WTC11 (cell line): ENCODE measurements at regions not wholly inside any gene's neighbourhood (a gene's known extent, or its start where the extent isn't known, plus 50 kb on each side); places are given as distances from the start of the nearest gene placed in this dataset.
A peak's percentile ranks its signal among the peaks of the same experiment; 100 is the strongest.

Experiments
- ATAC-seq: fragments of 200-7000 bp; cut with Tn5 transposase; 2 replicates; pipeline ENCODE4 v1.10.0; 2021; ENCODE audit warnings: mild to moderate bottlenecking, moderate library complexity
- CTCF ChIA-PET: fragments of 300-600 bp; sonication (Branson Sonifier 250); formaldehyde crosslinking; loops from one replicate; lab custom pipeline; 2021; ENCODE audit warnings: antibody characterized with exemption; lab: Charles Lee
- POLR2A ChIA-PET: fragments of 350-600 bp; sonication (Branson Sonifier 250); formaldehyde crosslinking; loops from one replicate; lab custom pipeline; 2021; ENCODE audit warnings: antibody characterized with exemption; lab: Charles Lee
- DNase-seq: peaks from one replicate; pipeline ENCODE4 v3.0.0; 2021; ENCODE audit warnings: low spot score
- H3K27ac Mint-ChIP-seq: 2 replicates; pipeline ENCODE4 v1.8.0; 2021; ENCODE audit warnings: mixed read lengths
- H3K27me3 Mint-ChIP-seq: 2 replicates; pipeline ENCODE4 v1.8.0; 2021; ENCODE audit warnings: low read depth, mild to moderate bottlenecking, moderate library complexity, mixed read lengths
- H3K36me3 Mint-ChIP-seq: 2 replicates; pipeline ENCODE4 v1.8.0; 2021; ENCODE audit warnings: mixed read lengths
- H3K4me1 Mint-ChIP-seq: 2 replicates; pipeline ENCODE4 v1.8.0; 2022; ENCODE audit warnings: mixed read lengths
- H3K4me3 Mint-ChIP-seq: 2 replicates; pipeline ENCODE4 v1.8.0; 2021; ENCODE audit warnings: mild to moderate bottlenecking, moderate library complexity, mixed read lengths
- H3K9me3 Mint-ChIP-seq: 2 replicates; pipeline ENCODE4 v1.8.0; 2021; ENCODE audit warnings: mixed read lengths
- AR ChIP-seq: fragments of 250-450 bp; sonication (Bioruptor Pico); IDR thresholded peaks from 2 replicates; pipeline ENCODE4 v1.9.0; 2021; ENCODE audit warnings: mild to moderate bottlenecking
- ESRRA ChIP-seq: sonication (generic); formaldehyde crosslinking; IDR thresholded peaks from 2 replicates; pipeline ENCODE4 v1.8.1; 2022; ENCODE audit warnings: mild to moderate bottlenecking, missing genetic modification reagents, borderline replicate concordance
- FOXK1 ChIP-seq: sonication (generic); formaldehyde crosslinking; IDR thresholded peaks from 2 replicates; pipeline ENCODE4 v1.8.0; 2022; ENCODE audit warnings: mild to moderate bottlenecking, moderate library complexity, missing genetic modification reagents
- FOXP1 ChIP-seq: sonication (generic); formaldehyde crosslinking; IDR thresholded peaks from 2 replicates; pipeline ENCODE4 v1.8.0; 2022; ENCODE audit warnings: missing genetic modification reagents, mild to moderate bottlenecking, moderate library complexity, borderline replicate concordance
- GABPB1 ChIP-seq: sonication (generic); formaldehyde crosslinking; IDR thresholded peaks from 2 replicates; pipeline ENCODE4 v1.8.1; 2023; ENCODE audit warnings: mild to moderate bottlenecking, missing genetic modification reagents
- GTF2I ChIP-seq: fragments of 250-450 bp; sonication (Bioruptor Pico); conservative IDR thresholded peaks from 2 replicates; pipeline ENCODE4 v1.4.0; 2021; ENCODE audit warnings: mild to moderate bottlenecking
- KAT7 ChIP-seq: sonication (generic); formaldehyde crosslinking; IDR thresholded peaks from 2 replicates; pipeline ENCODE4 v1.8.1; 2023; ENCODE audit warnings: missing genetic modification reagents, mild to moderate bottlenecking, borderline replicate concordance
- MAX ChIP-seq: sonication (generic); formaldehyde crosslinking; IDR thresholded peaks from 2 replicates; pipeline ENCODE4 v1.8.0; 2022; ENCODE audit warnings: mild to moderate bottlenecking, missing genetic modification reagents
- MYBL2 ChIP-seq: sonication (generic); formaldehyde crosslinking; IDR thresholded peaks from 2 replicates; pipeline ENCODE4 v1.8.1; 2023; ENCODE audit warnings: mild to moderate bottlenecking, moderate library complexity, missing genetic modification reagents
- NR2C2 ChIP-seq: sonication (generic); formaldehyde crosslinking; IDR thresholded peaks from 2 replicates; pipeline ENCODE4 v1.8.0; 2022; ENCODE audit warnings: mild to moderate bottlenecking, missing genetic modification reagents
- RELA ChIP-seq: sonication (generic); formaldehyde crosslinking; IDR thresholded peaks from 2 replicates; pipeline ENCODE4 v1.8.1; 2022; ENCODE audit warnings: missing genetic modification reagents, mild to moderate bottlenecking, borderline replicate concordance
- SMAD3 ChIP-seq: sonication (generic); formaldehyde crosslinking; IDR thresholded peaks from 2 replicates; pipeline ENCODE4 v1.8.0; 2022; ENCODE audit warnings: missing genetic modification reagents, mild to moderate bottlenecking, borderline replicate concordance
- SP1 ChIP-seq: sonication (generic); formaldehyde crosslinking; conservative IDR thresholded peaks from 2 replicates; pipeline ENCODE4 v1.8.1; 2022; ENCODE audit warnings: missing genetic modification reagents
- TCF7 ChIP-seq: sonication (generic); formaldehyde crosslinking; IDR thresholded peaks from 2 replicates; pipeline ENCODE4 v1.8.0; 2022; ENCODE audit warnings: mild to moderate bottlenecking, low read depth, missing genetic modification reagents, moderate library complexity
- USF1 ChIP-seq: sonication (generic); formaldehyde crosslinking; IDR thresholded peaks from 2 replicates; pipeline ENCODE4 v1.8.0; 2022; ENCODE audit warnings: mild to moderate bottlenecking, missing genetic modification reagents
- ZNF263 ChIP-seq: sonication (generic); formaldehyde crosslinking; IDR thresholded peaks from 2 replicates; pipeline ENCODE4 v1.8.1; 2022; ENCODE audit warnings: low read depth, mild to moderate bottlenecking, moderate library complexity, missing genetic modification reagents
- TF ChIP-seq, protein P1 (sequence below): sonication (generic); formaldehyde crosslinking; IDR thresholded peaks from 2 replicates; pipeline ENCODE4 v1.8.1; 2022; ENCODE audit warnings: mild to moderate bottlenecking, moderate library complexity, missing genetic modification reagents
- TF ChIP-seq, protein P2 (sequence below): sonication (generic); formaldehyde crosslinking; IDR thresholded peaks from 2 replicates; pipeline ENCODE4 v1.8.1; 2023; ENCODE audit warnings: mild to moderate bottlenecking, missing genetic modification reagents
- TF ChIP-seq, protein P3 (sequence below): sonication (generic); formaldehyde crosslinking; IDR thresholded peaks from 2 replicates; pipeline ENCODE4 v1.8.1; 2023; ENCODE audit warnings: mild to moderate bottlenecking, missing genetic modification reagents
- TF ChIP-seq, protein P4 (sequence below): sonication (generic); formaldehyde crosslinking; IDR thresholded peaks from 2 replicates; pipeline ENCODE4 v1.8.0; 2022; ENCODE audit warnings: missing genetic modification reagents

DNA sequence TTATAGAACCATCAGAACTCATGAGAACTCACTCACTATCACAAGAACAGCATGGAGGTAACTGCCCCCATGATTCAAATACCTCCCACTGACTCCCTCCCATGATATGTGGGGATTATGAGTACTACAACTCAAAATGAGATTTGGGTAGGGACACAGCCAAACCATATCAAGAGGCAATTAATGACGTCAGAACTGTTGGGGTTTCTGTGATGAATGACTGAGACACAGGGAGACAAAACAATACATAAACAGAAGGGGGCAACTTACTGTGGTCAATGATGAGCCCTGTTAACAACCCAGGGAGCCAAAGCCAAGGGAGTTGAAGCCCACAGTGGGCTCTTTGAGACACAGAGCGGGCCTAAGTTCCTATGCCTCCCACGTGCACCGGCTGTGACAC is 171.3 kb upstream of the GHITM start:
- ATAC-seq (no peak), DNase-seq (no peak)
- Mint-ChIP-seq H3K4me1 (peaks cover 4% of the 10 kb centered on the region), H3K27me3 (no peaks in the 10 kb centered on the region; the same call in 1 of the 2 replicates), H3K4me3 (no peak overlapping the region), H3K27ac (no peak overlapping the region), H3K9me3 (no peaks in the 10 kb centered on the region; the same call in 1 of the 2 replicates), H3K36me3 (no peaks in the 10 kb centered on the region)
- POLR2A ChIA-PET: no interaction called here
- CTCF ChIA-PET: no interaction called here
- TF ChIP-seq GABPB1 (CRISPR knock-in tag) (no peak), ESRRA (CRISPR knock-in tag) (no peak), AR (CRISPR knock-in tag) (no peak), SP1 (no peak), KAT7 (CRISPR knock-in tag) (no peak), SMAD3 (CRISPR knock-in tag) (no peak)

- TF ChIP-seq USF1 (CRISPR knock-in tag) (no peak), ZNF263 (CRISPR knock-in tag) (no peak), NR2C2 (no peak), GTF2I (CRISPR knock-in tag) (no peak), RELA (CRISPR knock-in tag) (no peak)
- TF ChIP-seq, protein P1, sequence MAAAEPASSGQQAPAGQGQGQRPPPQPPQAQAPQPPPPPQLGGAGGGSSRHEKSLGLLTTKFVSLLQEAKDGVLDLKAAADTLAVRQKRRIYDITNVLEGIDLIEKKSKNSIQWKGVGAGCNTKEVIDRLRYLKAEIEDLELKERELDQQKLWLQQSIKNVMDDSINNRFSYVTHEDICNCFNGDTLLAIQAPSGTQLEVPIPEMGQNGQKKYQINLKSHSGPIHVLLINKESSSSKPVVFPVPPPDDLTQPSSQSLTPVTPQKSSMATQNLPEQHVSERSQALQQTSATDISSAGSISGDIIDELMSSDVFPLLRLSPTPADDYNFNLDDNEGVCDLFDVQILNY (CRISPR knock-in tag): no peak
- TF ChIP-seq, protein P2, sequence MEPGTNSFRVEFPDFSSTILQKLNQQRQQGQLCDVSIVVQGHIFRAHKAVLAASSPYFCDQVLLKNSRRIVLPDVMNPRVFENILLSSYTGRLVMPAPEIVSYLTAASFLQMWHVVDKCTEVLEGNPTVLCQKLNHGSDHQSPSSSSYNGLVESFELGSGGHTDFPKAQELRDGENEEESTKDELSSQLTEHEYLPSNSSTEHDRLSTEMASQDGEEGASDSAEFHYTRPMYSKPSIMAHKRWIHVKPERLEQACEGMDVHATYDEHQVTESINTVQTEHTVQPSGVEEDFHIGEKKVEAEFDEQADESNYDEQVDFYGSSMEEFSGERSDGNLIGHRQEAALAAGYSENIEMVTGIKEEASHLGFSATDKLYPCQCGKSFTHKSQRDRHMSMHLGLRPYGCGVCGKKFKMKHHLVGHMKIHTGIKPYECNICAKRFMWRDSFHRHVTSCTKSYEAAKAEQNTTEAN (CRISPR knock-in tag): no peak
- ATAC-seq (peak; percentile 20), DNase-seq (no peak)
- ChIA-PET CTCF (no interaction called here), POLR2A (no interaction called here)
- Mint-ChIP-seq H3K27ac (no peak overlapping the region), H3K9me3 (peaks cover 13% of the 10 kb centered on the region), H3K27me3 (peaks cover 3% of the 10 kb centered on the region; the same call in 1 of the 2 replicates), H3K4me1 (peaks cover 16% of the 10 kb centered on the region), H3K36me3 (no peaks in the 10 kb centered on the region), H3K4me3 (no peak overlapping the region)
Observed at GRCh38 chr10:83978681-83979383, 160.5 kb upstream of the GHITM start.

GRCh38 chr10:83982812-83983211 is 156.5 kb upstream of the GHITM start:
- DNase-seq (no peak), ATAC-seq (no peak)
- peaks cover 3% of the 10 kb centered on the region; the same call in 1 of the 2 replicates for H3K27me3 Mint-ChIP-seq
- H3K4me1 Mint-ChIP-seq: peaks cover 21% of the 10 kb centered on the region
- no peaks in the 10 kb centered on the region for H3K36me3 Mint-ChIP-seq
- ChIA-PET CTCF (interaction anchor here (0.6 kb wide), 1 partner anchor 44 kb away, joined by 5 read pairs; no protein-coding TSS in a partner anchor), POLR2A (no interaction called here)
- no peak overlapping the region for H3K4me3 Mint-ChIP-seq
- peak overlapping the region; percentile 10; the same call in 1 of the 2 replicates for H3K27ac Mint-ChIP-seq
- H3K9me3 Mint-ChIP-seq: 0 out of 2 replicates have a peak, but pooled peaks cover 3% of the 10 kb centered on the region
- TF ChIP-seq MAX (CRISPR knock-in tag) (no peak), SMAD3 (CRISPR knock-in tag) (no peak), MYBL2 (no peak), FOXK1 (CRISPR knock-in tag) (no peak), TCF7 (CRISPR knock-in tag) (no peak), KAT7 (CRISPR knock-in tag) (no peak), FOXP1 (CRISPR knock-in tag) (no peak)
- TF ChIP-seq, protein P3, sequence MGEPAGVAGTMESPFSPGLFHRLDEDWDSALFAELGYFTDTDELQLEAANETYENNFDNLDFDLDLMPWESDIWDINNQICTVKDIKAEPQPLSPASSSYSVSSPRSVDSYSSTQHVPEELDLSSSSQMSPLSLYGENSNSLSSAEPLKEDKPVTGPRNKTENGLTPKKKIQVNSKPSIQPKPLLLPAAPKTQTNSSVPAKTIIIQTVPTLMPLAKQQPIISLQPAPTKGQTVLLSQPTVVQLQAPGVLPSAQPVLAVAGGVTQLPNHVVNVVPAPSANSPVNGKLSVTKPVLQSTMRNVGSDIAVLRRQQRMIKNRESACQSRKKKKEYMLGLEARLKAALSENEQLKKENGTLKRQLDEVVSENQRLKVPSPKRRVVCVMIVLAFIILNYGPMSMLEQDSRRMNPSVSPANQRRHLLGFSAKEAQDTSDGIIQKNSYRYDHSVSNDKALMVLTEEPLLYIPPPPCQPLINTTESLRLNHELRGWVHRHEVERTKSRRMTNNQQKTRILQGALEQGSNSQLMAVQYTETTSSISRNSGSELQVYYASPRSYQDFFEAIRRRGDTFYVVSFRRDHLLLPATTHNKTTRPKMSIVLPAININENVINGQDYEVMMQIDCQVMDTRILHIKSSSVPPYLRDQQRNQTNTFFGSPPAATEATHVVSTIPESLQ (CRISPR knock-in tag): no peak
- TF ChIP-seq, protein P4, sequence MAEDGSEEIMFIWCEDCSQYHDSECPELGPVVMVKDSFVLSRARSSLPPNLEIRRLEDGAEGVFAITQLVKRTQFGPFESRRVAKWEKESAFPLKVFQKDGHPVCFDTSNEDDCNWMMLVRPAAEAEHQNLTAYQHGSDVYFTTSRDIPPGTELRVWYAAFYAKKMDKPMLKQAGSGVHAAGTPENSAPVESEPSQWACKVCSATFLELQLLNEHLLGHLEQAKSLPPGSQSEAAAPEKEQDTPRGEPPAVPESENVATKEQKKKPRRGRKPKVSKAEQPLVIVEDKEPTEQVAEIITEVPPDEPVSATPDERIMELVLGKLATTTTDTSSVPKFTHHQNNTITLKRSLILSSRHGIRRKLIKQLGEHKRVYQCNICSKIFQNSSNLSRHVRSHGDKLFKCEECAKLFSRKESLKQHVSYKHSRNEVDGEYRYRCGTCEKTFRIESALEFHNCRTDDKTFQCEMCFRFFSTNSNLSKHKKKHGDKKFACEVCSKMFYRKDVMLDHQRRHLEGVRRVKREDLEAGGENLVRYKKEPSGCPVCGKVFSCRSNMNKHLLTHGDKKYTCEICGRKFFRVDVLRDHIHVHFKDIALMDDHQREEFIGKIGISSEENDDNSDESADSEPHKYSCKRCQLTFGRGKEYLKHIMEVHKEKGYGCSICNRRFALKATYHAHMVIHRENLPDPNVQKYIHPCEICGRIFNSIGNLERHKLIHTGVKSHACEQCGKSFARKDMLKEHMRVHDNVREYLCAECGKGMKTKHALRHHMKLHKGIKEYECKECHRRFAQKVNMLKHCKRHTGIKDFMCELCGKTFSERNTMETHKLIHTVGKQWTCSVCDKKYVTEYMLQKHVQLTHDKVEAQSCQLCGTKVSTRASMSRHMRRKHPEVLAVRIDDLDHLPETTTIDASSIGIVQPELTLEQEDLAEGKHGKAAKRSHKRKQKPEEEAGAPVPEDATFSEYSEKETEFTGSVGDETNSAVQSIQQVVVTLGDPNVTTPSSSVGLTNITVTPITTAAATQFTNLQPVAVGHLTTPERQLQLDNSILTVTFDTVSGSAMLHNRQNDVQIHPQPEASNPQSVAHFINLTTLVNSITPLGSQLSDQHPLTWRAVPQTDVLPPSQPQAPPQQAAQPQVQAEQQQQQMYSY (CRISPR knock-in tag): no peak
